ENCODE measurements at regions not wholly inside any gene's neighbourhood (a gene's known extent, or its start where the extent isn't known, plus 50 kb on each side); places are given as distances from the start of the nearest gene placed in this dataset.
"Not testable (repeated sequence)": the region's sequence is repeated elsewhere in the genome, so short reads cannot be mapped to it uniquely, and the experiment has no call there.

DNA sequence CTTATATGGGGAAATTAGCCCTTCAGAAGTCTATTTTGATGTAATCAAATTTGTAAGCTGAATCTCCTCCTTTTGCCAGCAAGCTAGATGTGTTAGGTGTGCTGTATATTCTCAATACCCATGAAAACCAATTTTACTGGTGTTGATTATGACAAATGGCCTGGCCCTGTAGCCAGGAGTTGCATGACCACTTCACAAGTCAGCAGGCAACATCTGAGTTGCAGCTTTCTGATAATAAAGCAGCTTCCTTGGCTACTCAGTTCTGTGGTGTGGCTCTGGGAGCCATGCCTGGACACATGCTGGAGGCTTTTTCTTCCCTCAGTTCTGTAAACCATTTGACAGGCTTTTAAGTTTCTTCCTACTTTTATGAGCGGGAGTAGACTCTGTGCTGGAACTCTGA is 154.1 kb upstream of the CXCL13 start:
- no peaks in the 10 kb centered on the region for H3K27me3 ChIP-seq (ENCODE audit: control insufficient read depth in 5 of 5, insufficient read depth in 4 of 5, low read length in 5 of 5)
- H3K4me1 ChIP-seq (ENCODE audit: control insufficient read depth in 5 of 5, insufficient read depth in 5 of 5, low read length in 5 of 5) = no peaks in the 10 kb centered on the region
- H3K9me3 ChIP-seq (ENCODE audit: control insufficient read depth in 5 of 5, low read length in 5 of 5) = peaks cover 0 to 3% (median 0%) of the 10 kb centered on the region in 5 donors
- no peak overlapping the region for H3K9ac ChIP-seq (ENCODE audit: low read length in 5 of 5)
- no peak overlapping the region for H3K27ac ChIP-seq (ENCODE audit: low read depth, low read length)
- no peaks in the 10 kb centered on the region for H3K36me3 ChIP-seq (ENCODE audit: control insufficient read depth in 5 of 5, insufficient read depth in 5 of 5, low read length in 5 of 5)
- H3K4me3 ChIP-seq (ENCODE audit: low read depth in 1 of 5, low read length in 5 of 5) = no peak overlapping the region

GRCh38 chr4:77452117-77452516 is 153.5 kb upstream of the CXCL13 start:
- not testable (repeated sequence) for H3K4me1 ChIP-seq (ENCODE audit: control insufficient read depth in 5 of 5, insufficient read depth in 5 of 5, low read length in 5 of 5); H3K9me3 ChIP-seq (ENCODE audit: control insufficient read depth in 5 of 5, low read length in 5 of 5); H3K36me3 ChIP-seq (ENCODE audit: control insufficient read depth in 5 of 5, insufficient read depth in 5 of 5, low read length in 5 of 5); H3K27ac ChIP-seq (ENCODE audit: low read depth, low read length); H3K9ac ChIP-seq (ENCODE audit: low read length in 5 of 5); H3K27me3 ChIP-seq (ENCODE audit: control insufficient read depth in 5 of 5, insufficient read depth in 4 of 5, low read length in 5 of 5); H3K4me3 ChIP-seq (ENCODE audit: low read depth in 1 of 5, low read length in 5 of 5)

DNA sequence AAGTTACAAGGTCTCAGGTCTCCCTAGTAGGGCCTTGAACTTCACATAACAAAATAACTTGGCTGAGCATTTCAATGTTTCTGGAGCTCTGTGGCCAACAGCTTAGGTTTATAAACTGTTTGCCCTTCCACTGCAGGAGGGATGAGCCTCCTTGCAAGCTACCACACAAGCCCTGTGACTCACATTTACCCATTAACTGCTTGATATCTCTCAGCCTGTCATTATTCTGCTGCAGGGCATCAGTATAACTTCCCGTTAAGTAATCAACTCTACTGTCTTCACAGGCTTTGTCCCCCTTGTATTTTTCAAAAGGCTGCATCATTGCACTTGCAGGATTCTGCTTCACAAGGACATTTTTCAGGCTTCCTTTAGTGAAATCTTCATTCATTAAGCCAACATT is 151.7 kb upstream of the CXCL13 start:
- Histone ChIP-seq H3K27ac (ENCODE audit: low read depth, low read length) (no peak overlapping the region), H3K9ac (ENCODE audit: low read length in 5 of 5) (no peak overlapping the region), H3K36me3 (ENCODE audit: control insufficient read depth in 5 of 5, insufficient read depth in 5 of 5, low read length in 5 of 5) (no peaks in the 10 kb centered on the region), H3K4me3 (ENCODE audit: low read depth in 1 of 5, low read length in 5 of 5) (no peak overlapping the region), H3K27me3 (ENCODE audit: control insufficient read depth in 5 of 5, insufficient read depth in 4 of 5, low read length in 5 of 5) (no peaks in the 10 kb centered on the region), H3K9me3 (ENCODE audit: control insufficient read depth in 5 of 5, low read length in 5 of 5) (peaks cover 0 to 3% (median 0%) of the 10 kb centered on the region in 5 donors), H3K4me1 (ENCODE audit: control insufficient read depth in 5 of 5, insufficient read depth in 5 of 5, low read length in 5 of 5) (no peaks in the 10 kb centered on the region)

DNA sequence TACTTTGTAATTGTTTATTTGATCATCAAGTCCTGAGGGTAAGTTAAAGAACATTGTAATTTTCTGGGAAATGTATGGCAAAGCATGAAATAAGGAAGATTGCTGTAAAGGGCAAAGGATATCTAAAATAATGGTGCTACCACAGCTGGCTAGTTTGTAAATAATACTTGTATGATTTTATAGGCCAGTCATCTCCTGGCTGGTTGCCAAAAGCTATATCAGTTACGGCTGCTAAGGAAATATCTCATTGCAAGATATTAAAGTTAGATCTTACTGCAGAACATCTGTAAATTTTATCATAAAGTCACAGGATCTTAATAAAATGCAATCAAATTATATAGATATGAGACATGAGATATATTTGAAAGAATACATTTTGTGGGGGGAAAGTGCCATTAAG is 150.8 kb upstream of the CXCL13 start:
- Histone ChIP-seq H3K27me3 (ENCODE audit: control insufficient read depth in 5 of 5, insufficient read depth in 4 of 5, low read length in 5 of 5) (no peaks in the 10 kb centered on the region), H3K4me1 (ENCODE audit: control insufficient read depth in 5 of 5, insufficient read depth in 5 of 5, low read length in 5 of 5) (no peaks in the 10 kb centered on the region), H3K36me3 (ENCODE audit: control insufficient read depth in 5 of 5, insufficient read depth in 5 of 5, low read length in 5 of 5) (no peaks in the 10 kb centered on the region), H3K9ac (ENCODE audit: low read length in 5 of 5) (no peak overlapping the region), H3K4me3 (ENCODE audit: low read depth in 1 of 5, low read length in 5 of 5) (no peak overlapping the region), H3K27ac (ENCODE audit: low read depth, low read length) (no peak overlapping the region), H3K9me3 (ENCODE audit: control insufficient read depth in 5 of 5, low read length in 5 of 5) (peaks cover 0 to 3% (median 0%) of the 10 kb centered on the region in 5 donors)

DNA sequence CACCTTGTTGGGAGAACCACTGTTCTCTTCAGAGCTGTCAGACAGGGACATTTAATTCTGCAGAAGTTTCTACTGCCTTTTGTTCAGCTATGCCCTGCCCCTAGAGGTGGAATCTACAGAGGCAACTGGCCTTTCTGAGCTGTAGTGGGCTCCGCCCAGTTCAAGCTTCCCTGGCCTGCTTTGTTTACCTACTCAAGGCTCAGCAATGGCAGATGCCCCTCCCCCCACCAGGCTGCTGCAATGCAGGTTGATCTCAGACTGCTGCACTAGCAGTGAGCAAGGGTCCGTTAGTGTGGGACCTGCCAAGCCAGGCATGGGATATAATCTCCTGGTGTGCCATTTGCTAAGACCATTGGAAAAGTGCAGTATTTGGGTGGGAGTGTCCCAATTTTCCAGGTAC is 141.5 kb upstream of the CXCL13 start:
- not testable (repeated sequence) for H3K9me3 ChIP-seq (ENCODE audit: control insufficient read depth in 5 of 5, low read length in 5 of 5); H3K36me3 ChIP-seq (ENCODE audit: control insufficient read depth in 5 of 5, insufficient read depth in 5 of 5, low read length in 5 of 5); H3K27me3 ChIP-seq (ENCODE audit: control insufficient read depth in 5 of 5, insufficient read depth in 4 of 5, low read length in 5 of 5); H3K27ac ChIP-seq (ENCODE audit: low read depth, low read length); H3K9ac ChIP-seq (ENCODE audit: low read length in 5 of 5); H3K4me3 ChIP-seq (ENCODE audit: low read depth in 1 of 5, low read length in 5 of 5); H3K4me1 ChIP-seq (ENCODE audit: control insufficient read depth in 5 of 5, insufficient read depth in 5 of 5, low read length in 5 of 5)

DNA sequence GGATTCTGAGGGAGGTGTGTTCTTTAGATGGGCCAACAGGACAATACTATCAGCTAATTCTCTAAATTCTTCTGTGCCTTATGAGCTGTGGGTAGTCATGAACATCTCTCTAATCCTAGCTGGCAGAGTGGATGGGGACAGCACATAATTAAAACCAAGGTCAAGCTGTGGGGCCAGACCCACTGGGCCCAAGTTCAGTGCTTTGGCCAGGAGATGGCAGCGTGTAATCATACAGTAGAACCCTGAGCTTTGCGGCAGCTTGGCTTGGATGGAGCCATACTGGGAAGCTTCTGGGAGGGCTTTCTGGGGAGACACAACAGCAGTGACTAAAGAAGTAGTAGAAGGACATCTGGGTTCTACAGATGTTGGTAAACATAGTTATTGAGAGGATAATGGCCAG is 140.3 kb upstream of the CXCL13 start:
- no peaks in the 10 kb centered on the region for H3K36me3 ChIP-seq (ENCODE audit: control insufficient read depth in 5 of 5, insufficient read depth in 5 of 5, low read length in 5 of 5)
- no peaks in the 10 kb centered on the region for H3K27me3 ChIP-seq (ENCODE audit: control insufficient read depth in 5 of 5, insufficient read depth in 4 of 5, low read length in 5 of 5)
- no peak overlapping the region for H3K27ac ChIP-seq (ENCODE audit: low read depth, low read length)
- no peaks in the 10 kb centered on the region for H3K4me1 ChIP-seq (ENCODE audit: control insufficient read depth in 5 of 5, insufficient read depth in 5 of 5, low read length in 5 of 5)
- peaks cover 0 to 8% (median 0%) of the 10 kb centered on the region in 5 donors for H3K9me3 ChIP-seq (ENCODE audit: control insufficient read depth in 5 of 5, low read length in 5 of 5)
- no peak overlapping the region for H3K4me3 ChIP-seq (ENCODE audit: low read depth in 1 of 5, low read length in 5 of 5)
- no peak overlapping the region for H3K9ac ChIP-seq (ENCODE audit: low read length in 5 of 5)

DNA sequence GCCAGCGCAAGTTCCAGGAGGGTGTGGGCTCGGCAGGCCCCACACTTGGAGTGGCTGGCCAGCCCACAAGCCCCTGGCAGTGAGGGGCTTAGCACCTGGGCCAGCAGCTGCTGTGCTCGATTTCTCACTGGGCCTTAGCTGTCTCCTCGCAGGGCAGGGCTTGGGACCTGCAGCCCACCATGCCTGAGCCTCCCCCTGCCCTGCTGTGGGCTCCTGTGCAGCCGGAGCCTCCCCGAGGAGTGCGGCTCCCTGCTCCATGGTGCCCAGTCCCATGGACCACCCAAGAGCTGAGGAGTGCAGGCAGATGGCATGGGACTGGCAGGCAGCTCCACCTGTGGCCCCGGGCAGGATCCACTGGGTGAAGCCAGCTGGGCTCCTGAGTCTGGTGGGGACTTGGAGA is 139.2 kb upstream of the CXCL13 start:
- H3K27me3 ChIP-seq (ENCODE audit: control insufficient read depth in 5 of 5, insufficient read depth in 4 of 5, low read length in 5 of 5) = no peaks in the 10 kb centered on the region
- no peak overlapping the region for H3K9ac ChIP-seq (ENCODE audit: low read length in 5 of 5)
- H3K9me3 ChIP-seq (ENCODE audit: control insufficient read depth in 5 of 5, low read length in 5 of 5) = peaks cover 0 to 8% (median 0%) of the 10 kb centered on the region in 5 donors
- no peak overlapping the region for H3K4me3 ChIP-seq (ENCODE audit: low read depth in 1 of 5, low read length in 5 of 5)
- no peaks in the 10 kb centered on the region for H3K36me3 ChIP-seq (ENCODE audit: control insufficient read depth in 5 of 5, insufficient read depth in 5 of 5, low read length in 5 of 5)
- H3K27ac ChIP-seq (ENCODE audit: low read depth, low read length) = no peak overlapping the region
- no peaks in the 10 kb centered on the region for H3K4me1 ChIP-seq (ENCODE audit: control insufficient read depth in 5 of 5, insufficient read depth in 5 of 5, low read length in 5 of 5)

DNA sequence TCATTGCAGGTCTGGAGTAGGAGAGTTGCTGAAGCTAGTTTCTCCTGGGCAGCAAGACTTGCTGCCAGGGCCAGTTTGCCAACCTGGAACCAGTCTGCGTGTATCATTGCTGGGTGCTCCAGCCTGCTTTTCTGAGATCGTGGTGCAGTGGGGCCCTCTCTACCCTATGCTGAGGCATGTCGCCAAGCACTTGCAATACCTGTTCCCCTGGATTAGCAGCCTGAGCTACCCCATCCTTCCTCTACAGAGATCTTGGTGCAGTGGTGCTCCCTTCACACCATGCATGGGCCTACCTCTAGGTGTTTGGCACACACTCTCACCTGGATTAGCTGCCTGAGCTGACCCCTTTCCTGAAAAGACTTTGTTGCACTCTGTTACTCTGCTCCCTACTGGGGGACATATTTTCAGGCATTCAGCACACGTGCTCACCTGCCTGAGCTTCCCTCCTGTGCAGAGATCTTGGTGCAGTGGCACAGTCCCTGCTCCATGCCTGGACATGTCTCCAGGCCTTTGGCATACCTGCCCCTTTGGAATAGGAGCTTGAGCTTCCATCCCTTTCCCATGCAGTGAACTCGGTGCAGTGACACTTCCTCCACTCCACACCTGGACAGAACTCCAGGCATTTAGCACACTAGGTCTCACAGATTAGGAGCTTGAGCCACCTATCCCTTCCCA is 133.7 kb upstream of the CXCL13 start:
- H3K4me3 ChIP-seq (ENCODE audit: low read depth in 1 of 5, low read length in 5 of 5) = no peak overlapping the region
- no peaks in the 10 kb centered on the region for H3K4me1 ChIP-seq (ENCODE audit: control insufficient read depth in 5 of 5, insufficient read depth in 5 of 5, low read length in 5 of 5)
- no peak overlapping the region for H3K9ac ChIP-seq (ENCODE audit: low read length in 5 of 5)
- H3K27me3 ChIP-seq (ENCODE audit: control insufficient read depth in 5 of 5, insufficient read depth in 4 of 5, low read length in 5 of 5) = peaks cover 0 to 3% (median 0%) of the 10 kb centered on the region in 5 donors
- H3K36me3 ChIP-seq (ENCODE audit: control insufficient read depth in 5 of 5, insufficient read depth in 5 of 5, low read length in 5 of 5) = no peaks in the 10 kb centered on the region
- H3K9me3 ChIP-seq (ENCODE audit: control insufficient read depth in 5 of 5, low read length in 5 of 5) = no peaks in the 10 kb centered on the region
- no peak overlapping the region for H3K27ac ChIP-seq (ENCODE audit: low read depth, low read length)

DNA sequence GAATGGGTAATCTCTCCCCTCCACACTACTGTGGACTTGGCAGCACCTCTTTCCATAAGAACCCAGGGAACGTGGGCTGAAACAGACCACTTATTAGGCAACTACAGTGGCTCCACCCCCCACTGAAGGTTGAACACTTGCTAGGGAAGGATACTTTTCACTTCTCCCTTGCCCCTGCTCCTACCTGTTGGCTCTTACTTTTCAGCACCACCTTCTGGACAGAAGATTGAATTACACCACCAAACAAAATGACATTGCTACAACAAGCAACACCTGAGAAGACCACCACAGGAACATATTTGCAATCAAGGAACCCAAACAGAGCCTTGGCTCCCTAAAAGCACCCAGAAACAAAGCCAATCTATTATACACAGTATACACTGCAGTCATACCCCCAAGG is 132.1 kb upstream of the CXCL13 start:
- no peaks in the 10 kb centered on the region for H3K4me1 ChIP-seq (ENCODE audit: control insufficient read depth in 5 of 5, insufficient read depth in 5 of 5, low read length in 5 of 5)
- H3K9me3 ChIP-seq (ENCODE audit: control insufficient read depth in 5 of 5, low read length in 5 of 5) = peaks cover 0 to 4% (median 0%) of the 10 kb centered on the region in 5 donors
- H3K4me3 ChIP-seq (ENCODE audit: low read depth in 1 of 5, low read length in 5 of 5) = peak overlapping the region in 1 of 5 donors; percentile 19
- H3K27ac ChIP-seq (ENCODE audit: low read depth, low read length) = no peak overlapping the region
- peaks cover 0 to 3% (median 0%) of the 10 kb centered on the region in 5 donors for H3K27me3 ChIP-seq (ENCODE audit: control insufficient read depth in 5 of 5, insufficient read depth in 4 of 5, low read length in 5 of 5)
- no peak overlapping the region for H3K9ac ChIP-seq (ENCODE audit: low read length in 5 of 5)
- no peaks in the 10 kb centered on the region for H3K36me3 ChIP-seq (ENCODE audit: control insufficient read depth in 5 of 5, insufficient read depth in 5 of 5, low read length in 5 of 5)

DNA sequence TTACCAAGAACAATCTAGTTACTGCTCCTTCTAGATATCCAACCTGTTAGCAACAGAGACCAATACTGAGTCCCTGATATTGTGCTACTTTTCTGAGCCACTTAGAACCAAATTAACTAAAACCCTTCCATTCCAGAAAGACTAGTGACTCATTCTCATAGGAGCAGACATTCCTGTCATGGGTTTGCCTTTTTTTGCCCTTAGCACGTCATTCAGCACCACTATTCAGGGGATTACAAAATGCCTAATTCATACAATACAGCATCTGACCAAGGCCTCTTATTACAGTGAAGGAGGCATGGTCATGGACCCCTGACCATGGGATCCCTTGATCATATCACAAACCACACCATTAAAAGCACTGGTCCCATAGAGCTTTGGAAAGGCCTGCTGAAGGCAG is 123.8 kb upstream of the CXCL13 start:
- Histone ChIP-seq H3K4me3 (ENCODE audit: low read depth in 1 of 5, low read length in 5 of 5) (no peak overlapping the region), H3K27me3 (ENCODE audit: control insufficient read depth in 5 of 5, insufficient read depth in 4 of 5, low read length in 5 of 5) (no peaks in the 10 kb centered on the region), H3K36me3 (ENCODE audit: control insufficient read depth in 5 of 5, insufficient read depth in 5 of 5, low read length in 5 of 5) (no peaks in the 10 kb centered on the region)

More for the DNA sequence above, 123.8 kb upstream of the CXCL13 start:
- H3K4me1 ChIP-seq (ENCODE audit: control insufficient read depth in 5 of 5, insufficient read depth in 5 of 5, low read length in 5 of 5) = no peaks in the 10 kb centered on the region
- H3K27ac ChIP-seq (ENCODE audit: low read depth, low read length) = no peak overlapping the region
- peaks cover 0 to 7% (median 4%) of the 10 kb centered on the region in 5 donors for H3K9me3 ChIP-seq (ENCODE audit: control insufficient read depth in 5 of 5, low read length in 5 of 5)
- no peak overlapping the region for H3K9ac ChIP-seq (ENCODE audit: low read length in 5 of 5)
